ENCODE measurements at regions not wholly inside any gene's neighbourhood (a gene's known extent, or its start where the extent isn't known, plus 50 kb on each side); places are given as distances from the start of the nearest gene placed in this dataset.

GRCh38 chr3:195001961-195002861, 268.7 kb downstream of the XXYLT1 start:
- no peak for TF ChIP-seq GATA2 (IDR thresholded peaks at IDR 0.05; ENCODE audit: low read depth, low read length)
- no peak for TF ChIP-seq GATA3 (IDR thresholded peaks at IDR 0.05; ENCODE audit: low read depth, low read length)

All from SH-SY5Y (cell line).